Upper lobe of left lung (tissue), 4 donors: ENCODE measurements at regions not wholly inside any gene's neighbourhood (a gene's known extent, or its start where the extent isn't known, plus 50 kb on each side); places are given as distances from the start of the nearest gene placed in this dataset.

Experiments used
- CTCF ChIP-seq, 6 experiments: fragments of 450-650 bp in 4 of 6; fragments of 200-600 bp in 2 of 6; sonication (generic) in 2 of 6; IDR thresholded peaks; one replicate each; pipeline ENCODE4 v1.5.1; 2016 to 2019; ENCODE audit warnings: antibody characterized with exemption in 6 of 6
- POLR2A ChIP-seq, 4 donors: fragments of 450-650 bp; IDR thresholded peaks; one replicate each; pipeline ENCODE4 v1.5.1; 2016 to 2017; ENCODE audit warnings: antibody characterized with exemption in 4 of 4, mild to moderate bottlenecking in 2 of 4
- POLR2AphosphoS5 ChIP-seq, 2 donors: sonication (generic); formaldehyde crosslinking; IDR thresholded peaks; one replicate each; pipeline ENCODE4 v1.5.1; 2017; ENCODE audit warnings: antibody characterized with exemption in 2 of 2

DNA sequence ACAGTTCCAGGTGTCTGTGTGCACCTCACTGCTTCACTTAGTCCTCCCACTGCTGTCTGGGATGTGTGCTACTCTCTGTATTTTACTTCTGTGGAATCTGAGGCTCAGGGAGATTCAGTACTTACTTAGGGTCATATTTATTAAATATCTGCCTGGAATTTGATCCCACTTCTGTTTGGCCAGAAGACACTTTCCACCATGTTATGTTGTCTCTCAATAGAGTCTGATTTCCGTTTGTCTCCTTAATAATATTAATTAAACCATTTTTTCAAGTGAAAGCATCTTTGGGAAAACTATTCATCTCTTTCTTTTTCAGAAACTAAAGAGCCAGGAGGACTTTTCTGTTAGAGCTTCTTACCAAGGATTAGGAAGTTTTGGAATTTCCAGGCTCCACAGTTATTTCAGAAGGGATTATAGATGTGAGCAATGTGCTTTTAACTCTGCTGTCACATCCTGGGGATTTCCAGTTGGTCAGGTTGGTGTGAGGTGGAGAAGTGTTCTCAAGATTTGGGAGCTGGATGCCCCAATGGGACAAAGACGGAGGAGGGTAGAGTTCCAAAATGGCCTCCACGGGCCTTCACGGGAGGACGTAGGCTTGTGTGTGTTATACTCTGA, 156.8 kb upstream of the RALGAPA2 start:
- TF ChIP-seq CTCF (IDR thresholded peaks at IDR 0.05) = no peak
- no peak for TF ChIP-seq POLR2AphosphoS5 (IDR thresholded peaks at IDR 0.05)
- TF ChIP-seq POLR2A (IDR thresholded peaks at IDR 0.05) = no peak
